Neutrophil (primary cell): ENCODE measurements at regions not wholly inside any gene's neighbourhood (a gene's known extent, or its start where the extent isn't known, plus 50 kb on each side); places are given as distances from the start of the nearest gene placed in this dataset.

Experiments used
- H3K27ac ChIP-seq: fragments of 200-600 bp; sonication (generic); 2 replicates; pipeline ENCODE4 v1.5.1; 2016; ENCODE audit warnings: mild to moderate bottlenecking, moderate library complexity
- H3K27me3 ChIP-seq: fragments of 200-600 bp; sonication (generic); 2 replicates; pipeline ENCODE4 v1.6.0; 2016; ENCODE audit warnings: mild to moderate bottlenecking
- H3K36me3 ChIP-seq: fragments of 200-600 bp; sonication (generic); 2 replicates; pipeline ENCODE4 v1.5.1; 2017
- H3K4me1 ChIP-seq, 2 experiments: fragments of 200-600 bp in 1 of 2; sonication (generic) in 1 of 2; 1 replicate in 1 of 2; 2 replicates in 1 of 2; pipeline versions ENCODE4 v1.5.1 to v1.6.1; 2013 to 2016; ENCODE audit warnings: low read depth in 1 of 2, low read length in 1 of 2, mild to moderate bottlenecking in 1 of 2, moderate library complexity in 1 of 2; ENCODE audit not compliant: control insufficient read depth in 1 of 2, insufficient read depth in 1 of 2
- H3K4me3 ChIP-seq, 2 experiments: fragments of 200-600 bp in 1 of 2; sonication (generic) in 1 of 2; 1 replicate in 1 of 2; 2 replicates in 1 of 2; pipeline ENCODE4 v1.5.1; 2013 to 2016; ENCODE audit warnings: low read depth in 1 of 2, low read length in 1 of 2, mild to moderate bottlenecking in 1 of 2, moderate library complexity in 1 of 2
- H3K9me3 ChIP-seq: fragments of 200-600 bp; sonication (generic); 2 replicates; pipeline ENCODE4 v1.5.1; 2016
- TF ChIP-seq, protein P1 (sequence below): fragments of 200-600 bp; sonication (generic); IDR thresholded peaks from 2 replicates; pipeline ENCODE4 v1.5.1; 2016; ENCODE audit warnings: antibody characterized with exemption

DNA sequence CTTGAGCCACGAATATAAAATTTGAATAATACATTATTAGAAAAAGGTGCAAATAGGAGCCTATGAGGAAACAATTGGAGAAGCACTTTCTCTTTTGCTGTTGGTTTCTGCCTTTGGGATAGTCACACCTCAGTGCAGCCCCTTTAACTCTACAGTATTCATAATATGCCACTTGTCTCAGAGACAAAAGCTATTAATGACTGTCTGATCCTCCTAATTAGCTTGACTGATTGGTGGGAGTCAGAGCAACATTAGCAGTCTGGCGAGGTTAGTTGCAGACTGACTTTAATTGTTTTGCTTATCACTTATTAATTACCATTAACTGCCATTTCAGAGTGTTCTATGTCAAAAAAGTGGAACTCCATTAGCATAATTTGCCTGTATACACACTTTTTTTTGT lies 225.0 kb upstream of the ARHGEF26 start:
- TF ChIP-seq, protein P1, sequence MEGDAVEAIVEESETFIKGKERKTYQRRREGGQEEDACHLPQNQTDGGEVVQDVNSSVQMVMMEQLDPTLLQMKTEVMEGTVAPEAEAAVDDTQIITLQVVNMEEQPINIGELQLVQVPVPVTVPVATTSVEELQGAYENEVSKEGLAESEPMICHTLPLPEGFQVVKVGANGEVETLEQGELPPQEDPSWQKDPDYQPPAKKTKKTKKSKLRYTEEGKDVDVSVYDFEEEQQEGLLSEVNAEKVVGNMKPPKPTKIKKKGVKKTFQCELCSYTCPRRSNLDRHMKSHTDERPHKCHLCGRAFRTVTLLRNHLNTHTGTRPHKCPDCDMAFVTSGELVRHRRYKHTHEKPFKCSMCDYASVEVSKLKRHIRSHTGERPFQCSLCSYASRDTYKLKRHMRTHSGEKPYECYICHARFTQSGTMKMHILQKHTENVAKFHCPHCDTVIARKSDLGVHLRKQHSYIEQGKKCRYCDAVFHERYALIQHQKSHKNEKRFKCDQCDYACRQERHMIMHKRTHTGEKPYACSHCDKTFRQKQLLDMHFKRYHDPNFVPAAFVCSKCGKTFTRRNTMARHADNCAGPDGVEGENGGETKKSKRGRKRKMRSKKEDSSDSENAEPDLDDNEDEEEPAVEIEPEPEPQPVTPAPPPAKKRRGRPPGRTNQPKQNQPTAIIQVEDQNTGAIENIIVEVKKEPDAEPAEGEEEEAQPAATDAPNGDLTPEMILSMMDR = no peak
- Histone ChIP-seq H3K27me3 (no peaks in the 10 kb centered on the region), H3K36me3 (no peaks in the 10 kb centered on the region), H3K4me1 (no peaks in the 10 kb centered on the region), H3K4me3 (no peak overlapping the region), H3K9me3 (no peaks in the 10 kb centered on the region), H3K27ac (no peak overlapping the region)

- Histone ChIP-seq H3K36me3 (no peaks in the 10 kb centered on the region), H3K9me3 (no peaks in the 10 kb centered on the region), H3K27ac (no peak overlapping the region), H3K27me3 (no peaks in the 10 kb centered on the region), H3K4me1 (no peaks in the 10 kb centered on the region), H3K4me3 (no peak overlapping the region)
- TF ChIP-seq, protein P1 = no peak
Observed at GRCh38 chr3:153897025-153897723, 224.0 kb upstream of the ARHGEF26 start.

DNA sequence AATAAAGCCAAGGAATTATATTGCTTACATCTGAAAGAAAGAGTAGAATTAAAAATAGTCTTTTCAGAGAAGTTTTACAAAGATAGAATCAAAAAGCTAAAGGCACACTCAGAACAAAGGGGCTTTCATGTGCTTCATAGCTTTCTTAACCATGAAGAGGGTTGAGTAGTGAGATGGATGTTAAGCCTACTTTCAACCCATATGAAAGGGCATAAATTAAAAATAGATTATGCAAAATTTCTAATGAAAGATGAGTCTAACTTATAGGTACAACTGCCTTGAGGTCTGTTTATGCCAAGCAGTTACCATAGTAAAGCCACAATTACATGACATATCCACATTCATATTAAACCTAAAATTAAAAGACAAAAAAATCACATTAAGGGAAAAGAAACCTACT lies 223.3 kb upstream of the ARHGEF26 start:
- no peaks in the 10 kb centered on the region for H3K4me1 ChIP-seq
- no peak overlapping the region for H3K4me3 ChIP-seq
- no peaks in the 10 kb centered on the region for H3K9me3 ChIP-seq
- no peak overlapping the region for H3K27ac ChIP-seq
- no peaks in the 10 kb centered on the region for H3K27me3 ChIP-seq
- H3K36me3 ChIP-seq = no peaks in the 10 kb centered on the region
- TF ChIP-seq, protein P1 = no peak

DNA sequence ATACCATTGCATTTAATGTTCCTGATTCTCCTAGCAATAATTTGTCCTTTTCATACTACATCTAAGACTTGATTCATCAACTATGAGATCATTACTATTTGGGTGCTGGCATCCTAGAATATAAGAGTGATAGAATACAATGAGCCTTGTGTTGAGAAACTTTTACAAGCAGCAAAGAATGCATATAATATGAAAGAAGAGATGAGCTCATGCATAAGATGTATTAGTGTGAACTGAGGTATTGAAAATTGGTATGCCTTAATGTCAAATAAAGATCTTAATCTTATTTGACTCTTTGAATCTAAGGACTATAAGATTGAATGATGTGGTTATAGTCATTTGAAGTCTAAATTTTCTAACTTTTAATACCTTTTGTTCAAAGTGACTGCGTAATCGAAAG lies 220.0 kb upstream of the ARHGEF26 start:
- H3K9me3 ChIP-seq = no peaks in the 10 kb centered on the region
- no peak overlapping the region for H3K4me3 ChIP-seq
- no peaks in the 10 kb centered on the region for H3K27me3 ChIP-seq
- H3K4me1 ChIP-seq = no peaks in the 10 kb centered on the region
- no peaks in the 10 kb centered on the region for H3K36me3 ChIP-seq
- TF ChIP-seq, protein P1 = no peak
- H3K27ac ChIP-seq = no peak overlapping the region

DNA sequence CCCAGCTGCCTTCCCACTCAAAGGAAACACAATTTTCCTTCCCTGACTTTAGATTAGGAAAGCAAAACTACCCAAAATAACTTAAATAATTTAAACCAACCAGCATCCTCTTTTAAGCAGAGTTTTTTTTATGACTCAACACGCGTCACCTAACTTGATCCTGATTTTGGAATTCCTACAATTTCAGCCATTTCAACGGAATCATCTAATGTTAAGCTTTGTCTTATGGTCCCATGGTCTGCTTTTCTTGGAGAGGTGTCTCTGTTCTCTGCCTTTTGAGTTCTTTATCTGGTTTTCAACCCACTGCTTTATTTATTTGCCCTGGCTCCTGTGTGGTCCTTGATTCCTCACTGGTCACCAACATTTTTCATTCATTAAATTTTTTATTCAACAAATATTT lies 219.2 kb upstream of the ARHGEF26 start:
- Histone ChIP-seq H3K27me3 (no peaks in the 10 kb centered on the region), H3K9me3 (no peaks in the 10 kb centered on the region), H3K36me3 (no peaks in the 10 kb centered on the region), H3K4me3 (no peak overlapping the region), H3K4me1 (no peaks in the 10 kb centered on the region), H3K27ac (no peak overlapping the region)
- TF ChIP-seq, protein P1 = no peak
